D721Med (cell line): ENCODE measurements at regions not wholly inside any gene's neighbourhood (a gene's known extent, or its start where the extent isn't known, plus 50 kb on each side); places are given as distances from the start of the nearest gene placed in this dataset.

ENCODE experiments used
- DNase-seq: peaks from one replicate; pipeline ENCODE4 v3.0.0; 2011; ENCODE audit warnings: low spot score; ENCODE audit not compliant: insufficient read length
- FAIRE-seq: peaks from 2 replicates; lab custom pipeline; 2011; peaks lifted over from hg19 to GRCh38; lab: Jason Lieb, UNC
- TF ChIP-seq, protein P1 (sequence below): IDR thresholded peaks from 2 replicates; pipeline ENCODE4 v1.5.1; 2012; ENCODE audit warnings: mild to moderate bottlenecking, control low read depth; ENCODE audit not compliant: insufficient read depth; ENCODE audit errors: missing control alignments

GRCh38 chr12:124478416-124478815 is 89.0 kb downstream of the NCOR2 start:
- TF ChIP-seq, protein P1, sequence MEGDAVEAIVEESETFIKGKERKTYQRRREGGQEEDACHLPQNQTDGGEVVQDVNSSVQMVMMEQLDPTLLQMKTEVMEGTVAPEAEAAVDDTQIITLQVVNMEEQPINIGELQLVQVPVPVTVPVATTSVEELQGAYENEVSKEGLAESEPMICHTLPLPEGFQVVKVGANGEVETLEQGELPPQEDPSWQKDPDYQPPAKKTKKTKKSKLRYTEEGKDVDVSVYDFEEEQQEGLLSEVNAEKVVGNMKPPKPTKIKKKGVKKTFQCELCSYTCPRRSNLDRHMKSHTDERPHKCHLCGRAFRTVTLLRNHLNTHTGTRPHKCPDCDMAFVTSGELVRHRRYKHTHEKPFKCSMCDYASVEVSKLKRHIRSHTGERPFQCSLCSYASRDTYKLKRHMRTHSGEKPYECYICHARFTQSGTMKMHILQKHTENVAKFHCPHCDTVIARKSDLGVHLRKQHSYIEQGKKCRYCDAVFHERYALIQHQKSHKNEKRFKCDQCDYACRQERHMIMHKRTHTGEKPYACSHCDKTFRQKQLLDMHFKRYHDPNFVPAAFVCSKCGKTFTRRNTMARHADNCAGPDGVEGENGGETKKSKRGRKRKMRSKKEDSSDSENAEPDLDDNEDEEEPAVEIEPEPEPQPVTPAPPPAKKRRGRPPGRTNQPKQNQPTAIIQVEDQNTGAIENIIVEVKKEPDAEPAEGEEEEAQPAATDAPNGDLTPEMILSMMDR: no peak
- FAIRE-seq: no peak
- DNase-seq: no peak

DNA sequence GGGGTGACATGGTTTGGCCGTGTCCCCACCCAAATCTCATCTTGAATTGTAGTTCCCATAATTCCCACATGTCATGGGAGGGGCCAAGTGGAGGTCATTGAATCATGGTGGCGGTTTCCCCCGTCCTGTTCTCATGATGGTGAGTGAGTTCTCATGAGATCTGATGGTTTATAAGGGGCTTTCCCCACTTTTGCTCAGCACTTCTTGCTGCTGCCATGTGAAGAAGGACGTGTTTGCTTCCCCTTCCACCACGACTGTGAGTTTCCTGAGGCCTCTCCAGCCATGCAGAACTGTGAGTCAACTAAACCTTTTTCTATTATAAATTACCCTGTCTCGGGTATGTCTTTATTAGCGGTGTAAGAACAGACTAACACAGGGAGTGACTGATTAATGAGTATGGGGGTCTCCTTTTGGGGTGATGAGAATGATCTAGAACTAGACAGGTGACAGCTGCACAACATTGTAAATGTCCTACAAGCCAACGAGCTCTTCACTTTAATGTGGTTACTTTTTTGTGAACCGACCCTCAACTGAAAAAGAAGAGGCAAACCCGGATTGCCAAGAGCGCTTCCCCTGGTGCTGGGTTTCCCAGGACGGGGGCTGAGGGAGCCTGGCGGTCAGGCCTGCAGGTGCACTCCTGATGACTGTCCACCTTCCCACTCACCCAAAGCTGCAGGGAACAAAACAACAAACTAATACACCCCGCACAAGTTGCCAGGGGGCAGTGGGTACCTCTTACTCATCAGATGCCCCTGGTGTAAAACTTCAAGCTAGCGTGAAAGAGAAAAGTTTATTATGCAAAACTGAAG is 90.1 kb downstream of the NCOR2 start:
- FAIRE-seq (no peak), DNase-seq (no peak)
- TF ChIP-seq, protein P1: no peak

- no peak for FAIRE-seq
- no peak for DNase-seq
- TF ChIP-seq, protein P1: no peak
Observed at GRCh38 chr12:124476011-124476400, 91.4 kb downstream of the NCOR2 start.

- TF ChIP-seq, protein P1: no peak
- DNase-seq (no peak), FAIRE-seq (no peak)
Observed at GRCh38 chr12:124475295-124476010, 92.0 kb downstream of the NCOR2 start.

DNA sequence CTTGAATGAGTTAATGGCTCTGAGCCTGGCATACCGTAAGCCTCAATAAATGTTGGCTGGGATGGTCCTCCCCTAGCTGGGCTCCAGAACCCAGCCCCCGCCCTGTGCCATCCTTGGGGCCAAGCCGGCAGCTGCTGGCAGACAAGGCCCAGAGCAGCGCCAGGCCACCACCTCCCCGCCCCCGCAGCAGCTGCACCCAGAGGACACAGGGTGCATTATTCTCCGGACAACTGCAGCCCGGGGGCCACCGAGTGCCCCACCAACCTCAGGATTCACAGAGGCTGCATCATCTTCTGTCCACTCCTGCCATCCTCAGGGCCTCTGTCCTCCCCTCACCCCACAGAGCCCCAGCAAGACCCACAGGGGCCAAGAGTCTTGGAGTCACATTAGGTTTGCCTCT is 92.7 kb downstream of the NCOR2 start:
- DNase-seq (no peak), FAIRE-seq (no peak)
- TF ChIP-seq, protein P1: no peak

- no peak for DNase-seq
- TF ChIP-seq, protein P1: no peak
- FAIRE-seq: no peak
Observed at GRCh38 chr12:124472690-124473279, 94.6 kb downstream of the NCOR2 start.
